GM12872 (cell line): ENCODE measurements at regions not wholly inside any gene's neighbourhood (a gene's known extent, or its start where the extent isn't known, plus 50 kb on each side); places are given as distances from the start of the nearest gene placed in this dataset.

Experiments
- CTCF ChIP-seq: IDR thresholded peaks from 3 replicates; pipeline ENCODE4 v1.5.1; 2011; ENCODE audit warnings: low read depth, mild to moderate bottlenecking, low read length, moderate library complexity; ENCODE audit not compliant: insufficient read depth

- TF ChIP-seq CTCF: no peak
Measured at GRCh38 chr1:116185161-116185701, 74.0 kb downstream of the MAB21L3 start.

- TF ChIP-seq CTCF: no peak
Measured at GRCh38 chr1:116189481-116189880, 78.3 kb downstream of the MAB21L3 start.

GRCh38 chr1:116191294-116191693 is 80.1 kb downstream of the MAB21L3 start:
- TF ChIP-seq CTCF: no peak

GRCh38 chr1:116193768-116194167 is 82.6 kb downstream of the MAB21L3 start:
- TF ChIP-seq CTCF: no peak

GRCh38 chr1:116194568-116194967 is 83.4 kb downstream of the MAB21L3 start:
- no peak for TF ChIP-seq CTCF

GRCh38 chr1:116195077-116195868 is 84.1 kb downstream of the MAB21L3 start:
- TF ChIP-seq CTCF: no peak

- no peak for TF ChIP-seq CTCF
Measured at GRCh38 chr1:116201911-116202310, 90.7 kb downstream of the MAB21L3 start.
